ENCODE measurements at regions not wholly inside any gene's neighbourhood (a gene's known extent, or its start where the extent isn't known, plus 50 kb on each side); places are given as distances from the start of the nearest gene placed in this dataset.

- Mint-ChIP-seq H3K4me3 (no peak overlapping the region), H3K36me3 (ENCODE audit: low read depth) (no peaks in the 10 kb centered on the region), H3K27me3 (ENCODE audit: low read depth, poor library complexity) (peaks cover 4% of the 10 kb centered on the region), H3K4me1 (peaks cover 51% of the 10 kb centered on the region), H3K27ac (peak overlapping the region; percentile 22), H3K9me3 (no peaks in the 10 kb centered on the region)
- TF ChIP-seq CTCF (IDR thresholded peaks at IDR 0.05): no peak
- no peak for DNase-seq
Observed at GRCh38 chr2:6078414-6078813, 386.2 kb downstream of the SOX11 start.

GRCh38 chr2:6079405-6079804 is 387.2 kb downstream of the SOX11 start:
- Mint-ChIP-seq H3K27ac (no peak overlapping the region), H3K4me3 (no peak overlapping the region), H3K9me3 (no peaks in the 10 kb centered on the region), H3K4me1 (peaks cover 42% of the 10 kb centered on the region), H3K36me3 (ENCODE audit: low read depth) (no peaks in the 10 kb centered on the region), H3K27me3 (ENCODE audit: low read depth, poor library complexity) (peaks cover 4% of the 10 kb centered on the region)
- no peak for DNase-seq
- TF ChIP-seq CTCF (IDR thresholded peaks at IDR 0.05): no peak

GRCh38 chr2:6080932-6081753 is 389.0 kb downstream of the SOX11 start:
- H3K9me3 Mint-ChIP-seq: peaks cover 8% of the 10 kb centered on the region

GRCh38 chr2:6081955-6082624 is 389.9 kb downstream of the SOX11 start:
- no peak overlapping the region for H3K4me3 Mint-ChIP-seq
- H3K27me3 Mint-ChIP-seq (ENCODE audit: low read depth, poor library complexity): peaks cover 7% of the 10 kb centered on the region
- TF ChIP-seq CTCF (IDR thresholded peaks at IDR 0.05): no peak
- no peak for DNase-seq
- peaks cover 18% of the 10 kb centered on the region for H3K9me3 Mint-ChIP-seq
- H3K27ac Mint-ChIP-seq: peak overlapping the region; percentile 81
- H3K4me1 Mint-ChIP-seq: peaks cover 16% of the 10 kb centered on the region
- peaks cover 2% of the 10 kb centered on the region for H3K36me3 Mint-ChIP-seq (ENCODE audit: low read depth)

More at GRCh38 chr2:6080932-6081753, 389.0 kb downstream of the SOX11 start:
- Mint-ChIP-seq H3K27me3 (ENCODE audit: low read depth, poor library complexity) (peaks cover 4% of the 10 kb centered on the region), H3K4me1 (peaks cover 25% of the 10 kb centered on the region), H3K4me3 (no peak overlapping the region), H3K36me3 (ENCODE audit: low read depth) (no peaks in the 10 kb centered on the region), H3K27ac (no peak overlapping the region)
- TF ChIP-seq CTCF (IDR thresholded peaks at IDR 0.05): no peak
- DNase-seq: no peak

- TF ChIP-seq CTCF (IDR thresholded peaks at IDR 0.05): no peak
- H3K36me3 Mint-ChIP-seq (ENCODE audit: low read depth): peaks cover 6% of the 10 kb centered on the region
- H3K4me1 Mint-ChIP-seq: peaks cover 11% of the 10 kb centered on the region
- DNase-seq: no peak
- H3K27ac Mint-ChIP-seq: no peak overlapping the region
- no peak overlapping the region for H3K4me3 Mint-ChIP-seq
- H3K27me3 Mint-ChIP-seq (ENCODE audit: low read depth, poor library complexity): peaks cover 7% of the 10 kb centered on the region
- peaks cover 23% of the 10 kb centered on the region for H3K9me3 Mint-ChIP-seq
Observed at GRCh38 chr2:6082625-6083018, 390.4 kb downstream of the SOX11 start.
